Naive B cell (primary cell): ENCODE measurements at regions not wholly inside any gene's neighbourhood (a gene's known extent, or its start where the extent isn't known, plus 50 kb on each side); places are given as distances from the start of the nearest gene placed in this dataset.
"Not testable (repeated sequence)": the region's sequence is repeated elsewhere in the genome, so short reads cannot be mapped to it uniquely, and the experiment has no call there.

Experiments used
- ATAC-seq, 2 donors: fragments of 150-1000 bp; cut with Tn5 transposase; 2 replicates each; pipeline ENCODE4 v1.10.0; 2021; ENCODE audit warnings: low read depth in 2 of 2, mild to moderate bottlenecking in 2 of 2, moderate library complexity in 2 of 2
- DNase-seq: peaks from one replicate; pipeline ENCODE4 v3.0.0; 2022
- H3K27ac Mint-ChIP-seq, 6 donors: one replicate each; pipeline ENCODE4 v1.8.0; 2020 to 2022; ENCODE audit warnings: mild to moderate bottlenecking in 6 of 6, mixed read lengths in 6 of 6, moderate library complexity in 5 of 6, inconsistent platforms in 2 of 6
- H3K27me3 Mint-ChIP-seq, 3 donors: one replicate each; pipeline ENCODE4 v1.8.0; 2021 to 2022; ENCODE audit warnings: mixed read lengths in 3 of 3, mild to moderate bottlenecking in 1 of 3
- H3K36me3 Mint-ChIP-seq, 2 donors: one replicate each; pipeline ENCODE4 v1.8.0; 2020 to 2022; ENCODE audit warnings: mixed read lengths in 2 of 2, inconsistent platforms in 1 of 2, mild to moderate bottlenecking in 1 of 2
- H3K4me1 Mint-ChIP-seq, 3 donors: one replicate each; pipeline ENCODE4 v1.8.0; 2020 to 2022; ENCODE audit warnings: mixed read lengths in 3 of 3, inconsistent platforms in 1 of 3, mild to moderate bottlenecking in 1 of 3, moderate library complexity in 1 of 3
- H3K4me3 Mint-ChIP-seq, 8 donors: one replicate each; pipeline ENCODE4 v1.8.0; 2020 to 2022; ENCODE audit warnings: mild to moderate bottlenecking in 8 of 8, mixed read lengths in 8 of 8, moderate library complexity in 8 of 8, inconsistent platforms in 2 of 8
- H3K9me3 Mint-ChIP-seq, 7 donors: one replicate each; pipeline ENCODE4 v1.8.0; 2020 to 2022; ENCODE audit warnings: mixed read lengths in 7 of 7, mild to moderate bottlenecking in 5 of 7, inconsistent platforms in 2 of 7, moderate library complexity in 1 of 7

GRCh38 chr6:137581019-137581707, 87.0 kb upstream of the OLIG3 start:
- peak overlapping the region in 2 of 8 donors; percentile 5 to 7 for H3K4me3 Mint-ChIP-seq
- ATAC-seq (peak; percentile 41 to 56), DNase-seq (no peak)
- peaks cover 11 to 17% (median 13%) of the 10 kb centered on the region in 3 donors for H3K4me1 Mint-ChIP-seq
- H3K27me3 Mint-ChIP-seq = peaks cover 7 to 9% (median 8%) of the 10 kb centered on the region in 3 donors
- peak overlapping the region in 1 of 6 donors; percentile 1 for H3K27ac Mint-ChIP-seq
- H3K36me3 Mint-ChIP-seq = peaks cover 0 to 5% of the 10 kb centered on the region in 2 donors
- H3K9me3 Mint-ChIP-seq = peaks cover 0 to 1% (median 0%) of the 10 kb centered on the region in 7 donors

GRCh38 chr6:137583519-137583918, 89.3 kb upstream of the OLIG3 start:
- Mint-ChIP-seq H3K4me1 (peaks cover 11 to 17% (median 13%) of the 10 kb centered on the region in 3 donors), H3K27me3 (peaks cover 4 to 18% (median 18%) of the 10 kb centered on the region in 3 donors), H3K27ac (peak overlapping the region in 1 of 6 donors; percentile 48)
- H3K36me3 Mint-ChIP-seq, H3K9me3 Mint-ChIP-seq, H3K4me3 Mint-ChIP-seq, DNase-seq, ATAC-seq: not testable (repeated sequence)

DNA sequence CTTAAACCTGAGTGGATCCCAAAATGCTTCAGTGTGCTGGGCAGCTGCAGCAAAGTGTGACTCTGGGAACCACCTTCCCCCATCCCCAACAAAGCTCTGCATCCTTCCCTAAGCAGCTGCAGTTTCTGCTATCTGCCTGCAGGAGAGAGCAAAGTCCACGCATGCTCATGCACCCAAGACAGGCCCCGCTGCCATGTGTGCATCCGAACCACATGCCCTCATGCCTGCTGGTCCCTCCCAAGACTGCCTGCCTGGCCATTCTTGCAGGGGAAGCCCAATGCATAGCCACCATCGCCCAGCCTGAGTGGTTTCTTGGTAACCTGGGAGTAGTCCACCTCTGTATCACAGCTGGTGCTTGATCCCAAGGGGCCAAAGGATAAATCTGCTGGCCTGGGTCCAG, 94.3 kb upstream of the OLIG3 start:
- Mint-ChIP-seq H3K27me3 (peaks cover 17 to 58% (median 52%) of the 10 kb centered on the region in 3 donors), H3K36me3 (peaks cover 16 to 28% of the 10 kb centered on the region in 2 donors), H3K4me3 (no peak overlapping the region)

GRCh38 chr6:137589067-137589848, 95.1 kb upstream of the OLIG3 start:
- Mint-ChIP-seq H3K27me3 (peaks cover 19 to 66% (median 60%) of the 10 kb centered on the region in 3 donors), H3K9me3 (peaks cover 10 to 43% (median 32%) of the 10 kb centered on the region in 7 donors), H3K36me3 (peaks cover 19 to 33% of the 10 kb centered on the region in 2 donors), H3K4me3 (no peak overlapping the region), H3K4me1 (no peaks in the 10 kb centered on the region), H3K27ac (no peak overlapping the region)
- no peak for DNase-seq
- ATAC-seq = peak; percentile 72 to 88

More for the DNA sequence above, 94.3 kb upstream of the OLIG3 start:
- no peak for DNase-seq
- Mint-ChIP-seq H3K9me3 (peaks cover 8 to 39% (median 30%) of the 10 kb centered on the region in 7 donors), H3K27ac (no peak overlapping the region), H3K4me1 (no peaks in the 10 kb centered on the region)
- ATAC-seq = no peak

GRCh38 chr6:137590684-137591083, 96.5 kb upstream of the OLIG3 start:
- peaks cover 23 to 75% (median 67%) of the 10 kb centered on the region in 3 donors for H3K27me3 Mint-ChIP-seq
- H3K27ac Mint-ChIP-seq = no peak overlapping the region
- peaks cover 22 to 38% of the 10 kb centered on the region in 2 donors for H3K36me3 Mint-ChIP-seq
- ATAC-seq = no peak
- H3K4me3 Mint-ChIP-seq = no peak overlapping the region
- DNase-seq = no peak
- no peaks in the 10 kb centered on the region for H3K4me1 Mint-ChIP-seq
- peaks cover 14 to 57% (median 40%) of the 10 kb centered on the region in 7 donors for H3K9me3 Mint-ChIP-seq

GRCh38 chr6:137601471-137601870, 107.3 kb upstream of the OLIG3 start:
- peaks cover 3 to 9% (median 5%) of the 10 kb centered on the region in 7 donors for H3K9me3 Mint-ChIP-seq
- no peaks in the 10 kb centered on the region for H3K4me1 Mint-ChIP-seq
- no peak overlapping the region for H3K4me3 Mint-ChIP-seq
- H3K27me3 Mint-ChIP-seq = peaks cover 28 to 62% (median 49%) of the 10 kb centered on the region in 3 donors
- H3K27ac Mint-ChIP-seq = no peak overlapping the region
- H3K36me3 Mint-ChIP-seq = peaks cover 0 to 4% of the 10 kb centered on the region in 2 donors
- DNase-seq = no peak
- ATAC-seq = no peak

- peaks cover 0 to 4% of the 10 kb centered on the region in 2 donors for H3K36me3 Mint-ChIP-seq
- ATAC-seq (no peak), DNase-seq (no peak)
- H3K4me1 Mint-ChIP-seq = no peaks in the 10 kb centered on the region
- H3K4me3 Mint-ChIP-seq = no peak overlapping the region
- peaks cover 2 to 5% (median 4%) of the 10 kb centered on the region in 7 donors for H3K9me3 Mint-ChIP-seq
- H3K27me3 Mint-ChIP-seq = peaks cover 31 to 60% (median 49%) of the 10 kb centered on the region in 3 donors
- no peak overlapping the region for H3K27ac Mint-ChIP-seq
These were observed 108.4 kb upstream of the OLIG3 start for GRCh38 chr6:137602313-137603197.

- DNase-seq = no peak
- H3K27me3 Mint-ChIP-seq = peaks cover 16 to 42% (median 22%) of the 10 kb centered on the region in 3 donors
These were observed 116.5 kb upstream of the OLIG3 start for GRCh38 chr6:137610702-137611101.

DNA sequence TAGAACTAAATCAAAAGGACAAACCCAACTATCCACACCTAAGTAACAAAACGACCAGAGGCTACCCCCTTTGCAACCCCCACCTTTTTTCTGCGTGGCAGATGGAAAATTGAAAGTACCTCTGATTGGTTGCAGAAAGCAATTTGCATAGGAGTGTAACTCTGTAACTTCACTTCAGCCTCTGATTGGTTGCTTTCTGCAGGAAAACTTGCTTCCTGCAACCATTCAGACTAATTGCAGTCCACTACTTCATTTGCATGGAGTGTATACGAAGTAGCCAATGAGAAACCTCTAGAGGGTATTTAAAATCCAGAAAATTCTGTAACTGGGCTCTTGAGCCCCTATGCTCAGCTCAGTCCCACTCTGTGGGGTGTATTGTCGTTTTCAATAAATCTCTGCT, 129.1 kb upstream of the OLIG3 start:
- Mint-ChIP-seq H3K36me3 (no peaks in the 10 kb centered on the region), H3K9me3 (peaks cover 0 to 6% (median 3%) of the 10 kb centered on the region in 7 donors), H3K27ac (no peak overlapping the region), H3K4me3 (no peak overlapping the region), H3K27me3 (peaks cover 21 to 67% (median 62%) of the 10 kb centered on the region in 3 donors), H3K4me1 (peaks cover 4 to 14% (median 12%) of the 10 kb centered on the region in 3 donors)
- no peak for DNase-seq
- ATAC-seq = no peak

More at GRCh38 chr6:137610702-137611101, 116.5 kb upstream of the OLIG3 start:
- Mint-ChIP-seq H3K36me3 (no peaks in the 10 kb centered on the region), H3K27ac (no peak overlapping the region), H3K4me1 (no peaks in the 10 kb centered on the region), H3K4me3 (no peak overlapping the region), H3K9me3 (peaks cover 2 to 17% (median 7%) of the 10 kb centered on the region in 7 donors)
- ATAC-seq = no peak

- no peaks in the 10 kb centered on the region for H3K36me3 Mint-ChIP-seq
- ATAC-seq = no peak
- no peak overlapping the region for H3K27ac Mint-ChIP-seq
- H3K27me3 Mint-ChIP-seq = peaks cover 16 to 51% (median 46%) of the 10 kb centered on the region in 3 donors
- no peak for DNase-seq
- no peak overlapping the region for H3K4me3 Mint-ChIP-seq
- peaks cover 0 to 6% (median 3%) of the 10 kb centered on the region in 7 donors for H3K9me3 Mint-ChIP-seq
- H3K4me1 Mint-ChIP-seq = peaks cover 4 to 14% (median 12%) of the 10 kb centered on the region in 3 donors
These were observed 131.0 kb upstream of the OLIG3 start for GRCh38 chr6:137625100-137625661.

DNA sequence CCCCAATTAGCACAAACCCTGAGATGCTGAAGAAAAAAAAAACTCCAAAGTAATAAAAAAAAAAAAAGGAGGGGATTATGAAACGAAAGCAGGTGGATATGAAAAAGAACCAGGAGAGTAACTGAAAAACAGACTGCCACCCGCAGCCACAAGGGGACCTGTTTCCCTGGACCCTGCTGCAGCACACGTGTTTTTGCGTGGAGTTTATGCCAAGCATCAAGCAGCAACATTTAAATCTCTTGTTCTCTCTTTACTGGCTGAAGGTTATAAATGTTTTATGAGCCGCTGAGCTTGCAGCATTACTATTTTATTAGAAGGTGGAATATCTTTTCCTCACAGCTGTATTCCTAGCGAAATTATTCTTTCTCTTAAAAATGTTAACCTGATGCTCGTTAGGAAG, 131.6 kb upstream of the OLIG3 start:
- peaks cover 16 to 51% (median 45%) of the 10 kb centered on the region in 3 donors for H3K27me3 Mint-ChIP-seq
- no peak overlapping the region for H3K4me3 Mint-ChIP-seq

DNA sequence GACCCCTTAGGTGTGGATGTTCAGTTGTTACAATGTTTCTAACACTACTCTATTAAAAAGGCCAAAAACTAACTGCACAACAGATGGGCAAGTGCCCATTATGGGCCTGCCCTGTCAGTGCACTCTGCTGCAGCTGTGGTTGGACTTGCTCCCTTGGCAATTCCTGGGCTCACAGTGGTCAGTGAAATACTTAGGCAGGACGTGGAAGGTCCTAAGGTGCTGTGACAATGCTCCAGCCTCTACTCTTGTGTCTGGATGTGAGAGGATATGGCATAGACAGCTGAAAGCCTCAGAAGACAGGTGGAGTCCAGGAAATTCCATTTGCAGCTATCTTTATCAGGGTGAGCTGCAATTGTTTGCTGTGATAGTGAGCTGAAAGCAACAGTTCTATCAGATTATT, 136.5 kb upstream of the OLIG3 start:
- no peak overlapping the region for H3K27ac Mint-ChIP-seq
- no peaks in the 10 kb centered on the region for H3K9me3 Mint-ChIP-seq
- ATAC-seq (no peak), DNase-seq (no peak)
- no peak overlapping the region for H3K4me3 Mint-ChIP-seq
- no peaks in the 10 kb centered on the region for H3K36me3 Mint-ChIP-seq
- no peaks in the 10 kb centered on the region for H3K4me1 Mint-ChIP-seq
- peaks cover 14 to 27% (median 17%) of the 10 kb centered on the region in 3 donors for H3K27me3 Mint-ChIP-seq

More for the DNA sequence above, 131.6 kb upstream of the OLIG3 start:
- Mint-ChIP-seq H3K9me3 (peaks cover 0 to 6% (median 3%) of the 10 kb centered on the region in 7 donors), H3K4me1 (peaks cover 4 to 14% (median 12%) of the 10 kb centered on the region in 3 donors), H3K36me3 (no peaks in the 10 kb centered on the region), H3K27ac (no peak overlapping the region)
- ATAC-seq = no peak
- DNase-seq = no peak
